Upper lobe of right lung (tissue), 1 donor: ENCODE measurements at regions not wholly inside any gene's neighbourhood (a gene's known extent, or its start where the extent isn't known, plus 50 kb on each side); places are given as distances from the start of the nearest gene placed in this dataset.
A peak's percentile ranks its signal among the peaks of the same experiment; 100 is the strongest.
"Not testable (repeated sequence)": the region's sequence is repeated elsewhere in the genome, so short reads cannot be mapped to it uniquely, and the experiment has no call there.

Source experiments
- ATAC-seq: fragments of 200-7000 bp; cut with Tn5 transposase; one replicate; pipeline ENCODE4 v1.9.1; 2020; ENCODE audit warnings: mild to moderate bottlenecking, moderate library complexity
- DNase-seq: peaks from one replicate; pipeline ENCODE4 v3.0.0-alpha.2; 2020
- H3K27ac ChIP-seq: fragments of 200-600 bp; one replicate; pipeline ENCODE4 v1.8.0; 2022
- H3K27me3 ChIP-seq: fragments of 200-600 bp; one replicate; pipeline ENCODE4 v1.8.0; 2022; ENCODE audit warnings: mild to moderate bottlenecking
- H3K36me3 ChIP-seq: fragments of 200-600 bp; one replicate; pipeline ENCODE4 v1.8.0; 2022
- H3K4me1 ChIP-seq: fragments of 200-600 bp; one replicate; pipeline ENCODE4 v1.8.0; 2022
- H3K4me3 ChIP-seq: fragments of 200-600 bp; one replicate; pipeline ENCODE4 v1.8.0; 2022; ENCODE audit warnings: mild to moderate bottlenecking
- H3K9me3 ChIP-seq: fragments of 200-600 bp; one replicate; pipeline ENCODE4 v1.8.0; 2022
- CTCF ChIP-seq: fragments of 200-600 bp; IDR thresholded peaks from one replicate; pipeline ENCODE4 v1.8.0; 2022; ENCODE audit warnings: antibody characterized with exemption
- intact Hi-C: fragments of 100-400 bp; cut with DNase I; formaldehyde crosslinking; loops from one replicate; pipeline ENCODE4 v1.11.0; 2022
- donor health status: DM: no; HTN: yes; CAD: no; lungs with severe emphysema.

GRCh38 chr5:14932902-14933469 is 61.4 kb upstream of the ANKH start:
- no peak for ATAC-seq
- H3K4me1 ChIP-seq = peaks cover 5% of the 10 kb centered on the region
- intact Hi-C loops = no loop called here

GRCh38 chr5:14930486-14930885 is 58.9 kb upstream of the ANKH start:
- ATAC-seq (no peak), DNase-seq (no peak)
- Histone ChIP-seq H3K27ac (no peak overlapping the region), H3K4me1 (peaks cover 7% of the 10 kb centered on the region), H3K36me3 (no peaks in the 10 kb centered on the region), H3K9me3 (no peaks in the 10 kb centered on the region), H3K27me3 (no peaks in the 10 kb centered on the region), H3K4me3 (no peak overlapping the region)
- no peak for TF ChIP-seq CTCF
- intact Hi-C loops = no loop called here

More at GRCh38 chr5:14932902-14933469, 61.4 kb upstream of the ANKH start:
- Histone ChIP-seq H3K27ac (no peak overlapping the region), H3K9me3 (no peaks in the 10 kb centered on the region), H3K27me3 (no peaks in the 10 kb centered on the region), H3K36me3 (no peaks in the 10 kb centered on the region), H3K4me3 (no peak overlapping the region)
- DNase-seq = no peak
- TF ChIP-seq CTCF = no peak

- intact Hi-C loops = no loop called here
- ATAC-seq = no peak
These were observed 57.9 kb upstream of the ANKH start for GRCh38 chr5:14929293-14930065.

GRCh38 chr5:14928661-14929060 is 57.1 kb upstream of the ANKH start:
- ATAC-seq = no peak
- Histone ChIP-seq H3K27me3 (no peaks in the 10 kb centered on the region), H3K4me3 (no peak overlapping the region), H3K36me3 (no peaks in the 10 kb centered on the region), H3K4me1 (peaks cover 12% of the 10 kb centered on the region), H3K9me3 (no peaks in the 10 kb centered on the region), H3K27ac (no peak overlapping the region)
- intact Hi-C loops = no loop called here
- no peak for TF ChIP-seq CTCF
- no peak for DNase-seq

More at GRCh38 chr5:14929293-14930065, 57.9 kb upstream of the ANKH start:
- no peak for TF ChIP-seq CTCF
- DNase-seq = no peak
- H3K27me3 ChIP-seq = no peaks in the 10 kb centered on the region
- H3K4me3 ChIP-seq = no peak overlapping the region
- no peaks in the 10 kb centered on the region for H3K36me3 ChIP-seq
- H3K27ac ChIP-seq = no peak overlapping the region
- no peaks in the 10 kb centered on the region for H3K9me3 ChIP-seq
- peaks cover 12% of the 10 kb centered on the region for H3K4me1 ChIP-seq

GRCh38 chr5:14925326-14925725 is 53.7 kb upstream of the ANKH start:
- TF ChIP-seq CTCF = no peak
- Histone ChIP-seq H3K9me3 (no peaks in the 10 kb centered on the region), H3K4me1 (peaks cover 12% of the 10 kb centered on the region), H3K36me3 (no peaks in the 10 kb centered on the region), H3K27me3 (no peaks in the 10 kb centered on the region), H3K27ac (no peak overlapping the region), H3K4me3 (no peak overlapping the region)
- ATAC-seq (no peak), DNase-seq (no peak)
- intact Hi-C loops = no loop called here

GRCh38 chr5:14922952-14923351 is 51.4 kb upstream of the ANKH start:
- H3K9me3 ChIP-seq, H3K4me3 ChIP-seq, H3K27me3 ChIP-seq, intact Hi-C loops, H3K36me3 ChIP-seq, H3K27ac ChIP-seq, ATAC-seq: not testable (repeated sequence)
- H3K4me1 ChIP-seq = peaks cover 12% of the 10 kb centered on the region
- DNase-seq = peak; percentile 70
